ENCODE measurements at regions not wholly inside any gene's neighbourhood (a gene's known extent, or its start where the extent isn't known, plus 50 kb on each side); places are given as distances from the start of the nearest gene placed in this dataset.

- Histone ChIP-seq H3K9me3 (ENCODE audit: control insufficient read depth, low read length) (no peaks in the 10 kb centered on the region), H3K4me1 (ENCODE audit: control insufficient read depth, insufficient read depth, low read length, poor library complexity, severe bottlenecking) (no peaks in the 10 kb centered on the region), H3K36me3 (ENCODE audit: control insufficient read depth, insufficient read depth, low read length) (no peaks in the 10 kb centered on the region), H3K27me3 (replicated peaks; ENCODE audit: control insufficient read depth, insufficient read depth, low read length, poor library complexity, severe bottlenecking) (no peaks in the 10 kb centered on the region), H3K4me3 (ENCODE audit: insufficient read depth, low read depth, low read length, poor library complexity, severe bottlenecking) (no peak overlapping the region), H3K27ac (ENCODE audit: insufficient read depth, low read length, poor library complexity, severe bottlenecking) (no peak overlapping the region)
- DNase-seq = no peak
These were observed 675.3 kb downstream of the LTN1 start for GRCh38 chr21:28317177-28317950.

GRCh38 chr21:28311411-28312190, 681.1 kb downstream of the LTN1 start:
- DNase-seq = no peak
- H3K27me3 ChIP-seq (replicated peaks; ENCODE audit: control insufficient read depth, insufficient read depth, low read length, poor library complexity, severe bottlenecking) = no peaks in the 10 kb centered on the region
- H3K27ac ChIP-seq (ENCODE audit: insufficient read depth, low read length, poor library complexity, severe bottlenecking) = no peak overlapping the region
- H3K36me3 ChIP-seq (ENCODE audit: control insufficient read depth, insufficient read depth, low read length) = no peaks in the 10 kb centered on the region
- H3K4me1 ChIP-seq (ENCODE audit: control insufficient read depth, insufficient read depth, low read length, poor library complexity, severe bottlenecking) = no peaks in the 10 kb centered on the region
- H3K9me3 ChIP-seq (ENCODE audit: control insufficient read depth, low read length) = no peaks in the 10 kb centered on the region
- H3K4me3 ChIP-seq (ENCODE audit: insufficient read depth, low read depth, low read length, poor library complexity, severe bottlenecking) = no peak overlapping the region

GRCh38 chr21:28310711-28311110, 682.0 kb downstream of the LTN1 start:
- H3K4me1 ChIP-seq (ENCODE audit: control insufficient read depth, insufficient read depth, low read length, poor library complexity, severe bottlenecking) = no peaks in the 10 kb centered on the region
- H3K27ac ChIP-seq (ENCODE audit: insufficient read depth, low read length, poor library complexity, severe bottlenecking) = no peak overlapping the region
- H3K36me3 ChIP-seq (ENCODE audit: control insufficient read depth, insufficient read depth, low read length) = no peaks in the 10 kb centered on the region
- H3K4me3 ChIP-seq (ENCODE audit: insufficient read depth, low read depth, low read length, poor library complexity, severe bottlenecking) = no peak overlapping the region
- DNase-seq = no peak
- no peaks in the 10 kb centered on the region for H3K27me3 ChIP-seq (replicated peaks; ENCODE audit: control insufficient read depth, insufficient read depth, low read length, poor library complexity, severe bottlenecking)
- no peaks in the 10 kb centered on the region for H3K9me3 ChIP-seq (ENCODE audit: control insufficient read depth, low read length)

GRCh38 chr21:28310171-28310685, 682.4 kb downstream of the LTN1 start:
- H3K27me3 ChIP-seq (replicated peaks; ENCODE audit: control insufficient read depth, insufficient read depth, low read length, poor library complexity, severe bottlenecking) = no peaks in the 10 kb centered on the region
- no peak overlapping the region for H3K27ac ChIP-seq (ENCODE audit: insufficient read depth, low read length, poor library complexity, severe bottlenecking)
- no peaks in the 10 kb centered on the region for H3K36me3 ChIP-seq (ENCODE audit: control insufficient read depth, insufficient read depth, low read length)
- DNase-seq = no peak
- H3K4me3 ChIP-seq (ENCODE audit: insufficient read depth, low read depth, low read length, poor library complexity, severe bottlenecking) = no peak overlapping the region
- H3K4me1 ChIP-seq (ENCODE audit: control insufficient read depth, insufficient read depth, low read length, poor library complexity, severe bottlenecking) = no peaks in the 10 kb centered on the region
- no peaks in the 10 kb centered on the region for H3K9me3 ChIP-seq (ENCODE audit: control insufficient read depth, low read length)

GRCh38 chr21:28309596-28309995, 683.1 kb downstream of the LTN1 start:
- Histone ChIP-seq H3K9me3 (ENCODE audit: control insufficient read depth, low read length) (no peaks in the 10 kb centered on the region), H3K4me1 (ENCODE audit: control insufficient read depth, insufficient read depth, low read length, poor library complexity, severe bottlenecking) (no peaks in the 10 kb centered on the region), H3K27ac (ENCODE audit: insufficient read depth, low read length, poor library complexity, severe bottlenecking) (no peak overlapping the region), H3K4me3 (ENCODE audit: insufficient read depth, low read depth, low read length, poor library complexity, severe bottlenecking) (no peak overlapping the region), H3K36me3 (ENCODE audit: control insufficient read depth, insufficient read depth, low read length) (no peaks in the 10 kb centered on the region), H3K27me3 (replicated peaks; ENCODE audit: control insufficient read depth, insufficient read depth, low read length, poor library complexity, severe bottlenecking) (no peaks in the 10 kb centered on the region)
- no peak for DNase-seq

- no peak overlapping the region for H3K4me3 ChIP-seq (ENCODE audit: insufficient read depth, low read depth, low read length, poor library complexity, severe bottlenecking)
- H3K27ac ChIP-seq (ENCODE audit: insufficient read depth, low read length, poor library complexity, severe bottlenecking) = no peak overlapping the region
- H3K9me3 ChIP-seq (ENCODE audit: control insufficient read depth, low read length) = no peaks in the 10 kb centered on the region
- H3K36me3 ChIP-seq (ENCODE audit: control insufficient read depth, insufficient read depth, low read length) = no peaks in the 10 kb centered on the region
- H3K4me1 ChIP-seq (ENCODE audit: control insufficient read depth, insufficient read depth, low read length, poor library complexity, severe bottlenecking) = no peaks in the 10 kb centered on the region
- H3K27me3 ChIP-seq (replicated peaks; ENCODE audit: control insufficient read depth, insufficient read depth, low read length, poor library complexity, severe bottlenecking) = no peaks in the 10 kb centered on the region
- no peak for DNase-seq
These were observed 684.2 kb downstream of the LTN1 start for GRCh38 chr21:28308516-28308915.

GRCh38 chr21:28299946-28300345, 692.7 kb downstream of the LTN1 start:
- no peaks in the 10 kb centered on the region for H3K36me3 ChIP-seq (ENCODE audit: control insufficient read depth, insufficient read depth, low read length)
- H3K4me1 ChIP-seq (ENCODE audit: control insufficient read depth, insufficient read depth, low read length, poor library complexity, severe bottlenecking) = no peaks in the 10 kb centered on the region
- no peak overlapping the region for H3K27ac ChIP-seq (ENCODE audit: insufficient read depth, low read length, poor library complexity, severe bottlenecking)
- H3K4me3 ChIP-seq (ENCODE audit: insufficient read depth, low read depth, low read length, poor library complexity, severe bottlenecking) = no peak overlapping the region
- no peaks in the 10 kb centered on the region for H3K27me3 ChIP-seq (replicated peaks; ENCODE audit: control insufficient read depth, insufficient read depth, low read length, poor library complexity, severe bottlenecking)
- no peak for DNase-seq
- no peaks in the 10 kb centered on the region for H3K9me3 ChIP-seq (ENCODE audit: control insufficient read depth, low read length)

- no peak overlapping the region for H3K27ac ChIP-seq (ENCODE audit: insufficient read depth, low read length, poor library complexity, severe bottlenecking)
- H3K27me3 ChIP-seq (replicated peaks; ENCODE audit: control insufficient read depth, insufficient read depth, low read length, poor library complexity, severe bottlenecking) = no peaks in the 10 kb centered on the region
- DNase-seq = no peak
- no peak overlapping the region for H3K4me3 ChIP-seq (ENCODE audit: insufficient read depth, low read depth, low read length, poor library complexity, severe bottlenecking)
- H3K9me3 ChIP-seq (ENCODE audit: control insufficient read depth, low read length) = no peaks in the 10 kb centered on the region
- H3K4me1 ChIP-seq (ENCODE audit: control insufficient read depth, insufficient read depth, low read length, poor library complexity, severe bottlenecking) = no peaks in the 10 kb centered on the region
- H3K36me3 ChIP-seq (ENCODE audit: control insufficient read depth, insufficient read depth, low read length) = no peaks in the 10 kb centered on the region
These were observed 694.4 kb downstream of the LTN1 start for GRCh38 chr21:28298251-28298672.

GRCh38 chr21:28294051-28294450, 698.6 kb downstream of the LTN1 start:
- Histone ChIP-seq H3K4me1 (ENCODE audit: control insufficient read depth, insufficient read depth, low read length, poor library complexity, severe bottlenecking) (no peaks in the 10 kb centered on the region), H3K36me3 (ENCODE audit: control insufficient read depth, insufficient read depth, low read length) (no peaks in the 10 kb centered on the region), H3K27ac (ENCODE audit: insufficient read depth, low read length, poor library complexity, severe bottlenecking) (no peak overlapping the region), H3K27me3 (replicated peaks; ENCODE audit: control insufficient read depth, insufficient read depth, low read length, poor library complexity, severe bottlenecking) (no peaks in the 10 kb centered on the region), H3K9me3 (ENCODE audit: control insufficient read depth, low read length) (no peaks in the 10 kb centered on the region), H3K4me3 (ENCODE audit: insufficient read depth, low read depth, low read length, poor library complexity, severe bottlenecking) (no peak overlapping the region)
- DNase-seq = no peak

All from effector memory CD4-positive, alpha-beta T cell (primary cell).